ENCODE measurements at regions not wholly inside any gene's neighbourhood (a gene's known extent, or its start where the extent isn't known, plus 50 kb on each side); places are given as distances from the start of the nearest gene placed in this dataset.

- 79% methylated on average over 3 of the region's 3 CpGs for WGBS
- Histone ChIP-seq H3K9me3 (ENCODE audit: control insufficient read depth in 4 of 4, low read length in 3 of 4) (peaks cover 0 to 4% (median under 1%) of the 10 kb centered on the region in 4 donors), H3K4me3 (ENCODE audit: low read depth in 1 of 3, low read length in 3 of 3) (no peak overlapping the region), H3K9ac (ENCODE audit: low read depth in 1 of 2, low read length in 2 of 2) (no peak overlapping the region), H3K27me3 (ENCODE audit: control insufficient read depth in 4 of 4, insufficient read depth in 4 of 4, low read length in 3 of 4) (no peaks in the 10 kb centered on the region), H3K4me1 (ENCODE audit: control insufficient read depth in 4 of 4, insufficient read depth in 4 of 4, low read length in 3 of 4) (no peaks in the 10 kb centered on the region), H3K36me3 (ENCODE audit: control insufficient read depth in 4 of 4, insufficient read depth in 3 of 4, low read depth in 1 of 4, low read length in 3 of 4) (no peaks in the 10 kb centered on the region), H3K27ac (ENCODE audit: low read depth in 1 of 2, low read length in 2 of 2) (no peak overlapping the region)
- no peak for DNase-seq (ENCODE audit: low spot score)
- no peak for TF ChIP-seq HNF4A (conservative IDR thresholded peaks at IDR 0.05)
- TF ChIP-seq HNF4G (IDR thresholded peaks at IDR 0.05): no peak
- no peak for TF ChIP-seq GABPA (IDR thresholded peaks at IDR 0.05 in 1 of 2, conservative IDR thresholded peaks at IDR 0.05 in 1 of 2)
- TF ChIP-seq SP1 (IDR thresholded peaks at IDR 0.05): no peak
- no peak for TF ChIP-seq JUND (IDR thresholded peaks at IDR 0.05)
- no peak for TF ChIP-seq ATF3 (IDR thresholded peaks at IDR 0.05)
- no peak for TF ChIP-seq CTCF (IDR thresholded peaks at IDR 0.05; ENCODE audit: low read depth, low read length, missing input control)
- TF ChIP-seq FOXA1 (IDR thresholded peaks at IDR 0.05): no peak
- TF ChIP-seq YY1 (IDR thresholded peaks at IDR 0.05): no peak
- no peak for TF ChIP-seq REST (IDR thresholded peaks at IDR 0.05)
- TF ChIP-seq RAD21 (IDR thresholded peaks at IDR 0.05): no peak
- TF ChIP-seq FOXA2 (IDR thresholded peaks at IDR 0.05): no peak
- no peak for TF ChIP-seq RXRA (IDR thresholded peaks at IDR 0.05)
- TF ChIP-seq ZBTB33 (IDR thresholded peaks at IDR 0.05): no peak
Observed at GRCh38 chr1:224817382-224817781, 112.1 kb upstream of the DNAH14 start.

GRCh38 chr1:224819861-224820260, 109.6 kb upstream of the DNAH14 start:
- no peaks in the 10 kb centered on the region for H3K4me1 ChIP-seq (ENCODE audit: control insufficient read depth in 4 of 4, insufficient read depth in 4 of 4, low read length in 3 of 4)
- WGBS: 72% methylated on average over 3 of the region's 3 CpGs
- no peak overlapping the region for H3K27ac ChIP-seq (ENCODE audit: low read depth in 1 of 2, low read length in 2 of 2)
- no peak for DNase-seq (ENCODE audit: low spot score)
- no peaks in the 10 kb centered on the region for H3K36me3 ChIP-seq (ENCODE audit: control insufficient read depth in 4 of 4, insufficient read depth in 3 of 4, low read depth in 1 of 4, low read length in 3 of 4)
- H3K4me3 ChIP-seq (ENCODE audit: low read depth in 1 of 3, low read length in 3 of 3): no peak overlapping the region
- H3K27me3 ChIP-seq (ENCODE audit: control insufficient read depth in 4 of 4, insufficient read depth in 4 of 4, low read length in 3 of 4): no peaks in the 10 kb centered on the region
- peaks cover 0 to 2% (median under 1%) of the 10 kb centered on the region in 4 donors for H3K9me3 ChIP-seq (ENCODE audit: control insufficient read depth in 4 of 4, low read length in 3 of 4)
- H3K9ac ChIP-seq (ENCODE audit: low read depth in 1 of 2, low read length in 2 of 2): no peak overlapping the region
- TF ChIP-seq FOXA1 (IDR thresholded peaks at IDR 0.05): no peak
- TF ChIP-seq NR2F2 (IDR thresholded peaks at IDR 0.05): no peak
- TF ChIP-seq REST (IDR thresholded peaks at IDR 0.05): no peak
- no peak for TF ChIP-seq TAF1 (conservative IDR thresholded peaks at IDR 0.05)
- no peak for TF ChIP-seq CTCF (IDR thresholded peaks at IDR 0.05; ENCODE audit: low read depth, low read length, missing input control)
- TF ChIP-seq ZBTB33 (IDR thresholded peaks at IDR 0.05): no peak
- no peak for TF ChIP-seq JUND (IDR thresholded peaks at IDR 0.05)
- no peak for TF ChIP-seq HNF4G (IDR thresholded peaks at IDR 0.05)

Measured in liver (tissue), 8 donors.